Right lobe of liver (tissue), 4 donors: ENCODE measurements at regions not wholly inside any gene's neighbourhood (a gene's known extent, or its start where the extent isn't known, plus 50 kb on each side); places are given as distances from the start of the nearest gene placed in this dataset.

Experiments
- CTCF ChIP-seq, 4 donors: fragments of 200-600 bp in 3 of 4; fragments of 450-650 bp in 1 of 4; IDR thresholded peaks; one replicate each; pipeline versions ENCODE4 v1.5.1 to v1.8.0; 2016 to 2022; ENCODE audit warnings: antibody characterized with exemption in 4 of 4, mild to moderate bottlenecking in 2 of 4
- POLR2A ChIP-seq: fragments of 450-650 bp; IDR thresholded peaks from one replicate; pipeline ENCODE4 v1.6.1; 2017; ENCODE audit warnings: antibody characterized with exemption, mild to moderate bottlenecking
- donor health status: DM: no; HTN: no; CAD: no.
- donor health status: DM: no; HTN: no; CAD: no.
- donor health status: DM: no; HTN: yes; CAD: no.

GRCh38 chrX:22691966-22692565 is 307.7 kb upstream of the DDX53 start:
- TF ChIP-seq CTCF (IDR thresholded peaks at IDR 0.05) (no peak), POLR2A (no peak)
